Mammary epithelial cell (primary cell): ENCODE measurements at regions not wholly inside any gene's neighbourhood (a gene's known extent, or its start where the extent isn't known, plus 50 kb on each side); places are given as distances from the start of the nearest gene placed in this dataset.

Experiments used
- EZH2 ChIP-seq: IDR thresholded peaks from 2 replicates; pipeline ENCODE4 v1.6.1; 2012; ENCODE audit warnings: low read length, inconsistent platforms, borderline replicate concordance
- TF ChIP-seq, protein P1 (sequence below), 2 donors: IDR thresholded peaks in 1 of 2; conservative IDR thresholded peaks in 1 of 2; 2 replicates each; pipeline ENCODE4 v1.5.1; 2011 to 2012; ENCODE audit warnings: inconsistent platforms in 2 of 2, low read length in 2 of 2, mild to moderate bottlenecking in 2 of 2, control low read depth in 1 of 2, low read depth in 1 of 2; ENCODE audit not compliant: insufficient read depth in 1 of 2; ENCODE audit errors: extremely low read depth in 1 of 2

DNA sequence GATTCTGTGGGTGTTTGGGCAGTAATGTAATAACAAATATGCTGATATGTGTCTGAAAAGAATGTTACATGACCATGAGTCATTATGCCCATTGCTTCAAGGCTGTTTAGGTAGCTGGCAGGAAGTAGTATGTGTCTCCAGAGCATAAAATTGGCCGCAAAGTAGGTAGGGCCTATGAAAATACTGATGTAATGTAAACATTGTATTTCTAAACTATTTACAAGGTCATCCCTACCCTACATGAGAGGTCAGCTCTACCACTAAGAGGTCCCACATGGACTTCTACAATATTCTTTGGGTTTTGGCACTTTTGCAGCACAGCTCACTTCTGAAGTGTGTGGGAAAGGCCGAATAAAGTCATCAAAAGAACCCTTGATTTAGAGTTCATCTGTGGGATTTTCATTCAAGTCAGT is 301.9 kb downstream of the AHR start:
- TF ChIP-seq, protein P1, sequence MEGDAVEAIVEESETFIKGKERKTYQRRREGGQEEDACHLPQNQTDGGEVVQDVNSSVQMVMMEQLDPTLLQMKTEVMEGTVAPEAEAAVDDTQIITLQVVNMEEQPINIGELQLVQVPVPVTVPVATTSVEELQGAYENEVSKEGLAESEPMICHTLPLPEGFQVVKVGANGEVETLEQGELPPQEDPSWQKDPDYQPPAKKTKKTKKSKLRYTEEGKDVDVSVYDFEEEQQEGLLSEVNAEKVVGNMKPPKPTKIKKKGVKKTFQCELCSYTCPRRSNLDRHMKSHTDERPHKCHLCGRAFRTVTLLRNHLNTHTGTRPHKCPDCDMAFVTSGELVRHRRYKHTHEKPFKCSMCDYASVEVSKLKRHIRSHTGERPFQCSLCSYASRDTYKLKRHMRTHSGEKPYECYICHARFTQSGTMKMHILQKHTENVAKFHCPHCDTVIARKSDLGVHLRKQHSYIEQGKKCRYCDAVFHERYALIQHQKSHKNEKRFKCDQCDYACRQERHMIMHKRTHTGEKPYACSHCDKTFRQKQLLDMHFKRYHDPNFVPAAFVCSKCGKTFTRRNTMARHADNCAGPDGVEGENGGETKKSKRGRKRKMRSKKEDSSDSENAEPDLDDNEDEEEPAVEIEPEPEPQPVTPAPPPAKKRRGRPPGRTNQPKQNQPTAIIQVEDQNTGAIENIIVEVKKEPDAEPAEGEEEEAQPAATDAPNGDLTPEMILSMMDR (conservative IDR thresholded peaks at IDR 0.05 in 1 of 2, IDR thresholded peaks at IDR 0.05 in 1 of 2; ENCODE audit: extremely low read depth in 1 of 2, insufficient read depth in 1 of 2, low read depth in 1 of 2, low read length in 2 of 2), result no peak
- no peak for TF ChIP-seq EZH2
